Fibroblast of lung (primary cell): ENCODE measurements at regions not wholly inside any gene's neighbourhood (a gene's known extent, or its start where the extent isn't known, plus 50 kb on each side); places are given as distances from the start of the nearest gene placed in this dataset.

Experiments used
- DNase-seq, 2 donors: peaks; one replicate each; pipeline versions ENCODE4 v3.0.0 to v3.0.0-alpha.2; 2010; ENCODE audit warnings: low read depth in 2 of 2
- H2AFZ ChIP-seq: 2 replicates; pipeline ENCODE4 v1.5.1; 2012; ENCODE audit warnings: low read length, control low read depth, inconsistent platforms
- H3K27ac ChIP-seq: 2 replicates; pipeline ENCODE4 v1.5.1; 2011; ENCODE audit warnings: low read length, control low read depth; ENCODE audit not compliant: insufficient read depth
- H3K27me3 ChIP-seq: 2 replicates; pipeline ENCODE4 v1.5.1; 2011; ENCODE audit warnings: mild to moderate bottlenecking, low read length; ENCODE audit not compliant: control insufficient read depth, insufficient read depth
- H3K36me3 ChIP-seq: 2 replicates; pipeline ENCODE4 v1.5.1; 2011; ENCODE audit warnings: low read length; ENCODE audit not compliant: control insufficient read depth, insufficient read depth
- H3K4me1 ChIP-seq: 2 replicates; pipeline ENCODE4 v1.5.1; 2011; ENCODE audit warnings: low read length; ENCODE audit not compliant: control insufficient read depth, insufficient read depth; ENCODE audit errors: extremely low read depth
- H3K4me2 ChIP-seq: 2 replicates; pipeline ENCODE4 v1.5.1; 2011; ENCODE audit warnings: low read length, control low read depth; ENCODE audit not compliant: insufficient read depth; ENCODE audit errors: extremely low read depth
- H3K4me3 ChIP-seq, 4 experiments: fragments of 200-600 bp in 1 of 4; sonication (generic) in 1 of 4; replicated peaks in 1 of 4; 2 replicates each; pipeline ENCODE4 v1.5.1; 2011 to 2016; ENCODE audit warnings: low read length in 4 of 4, low read depth in 3 of 4, mild to moderate bottlenecking in 3 of 4, control low read depth in 2 of 4, inconsistent platforms in 1 of 4, mixed read lengths in 1 of 4; ENCODE audit not compliant: insufficient read depth in 1 of 4; ENCODE audit errors: control extremely low read depth in 1 of 4
- H3K79me2 ChIP-seq: 2 replicates; pipeline ENCODE4 v1.5.1; 2012; ENCODE audit warnings: mild to moderate bottlenecking, low read length, inconsistent platforms; ENCODE audit not compliant: control insufficient read depth, insufficient read depth
- H3K9ac ChIP-seq: 2 replicates; pipeline ENCODE4 v1.5.1; 2011; ENCODE audit warnings: mild to moderate bottlenecking, low read length, control low read depth; ENCODE audit not compliant: insufficient read depth
- H3K9me3 ChIP-seq: 2 replicates; pipeline ENCODE4 v1.5.1; 2012; ENCODE audit warnings: low read depth, low read length; ENCODE audit not compliant: control insufficient read depth, insufficient read depth
- H4K20me1 ChIP-seq: 2 replicates; pipeline ENCODE4 v1.5.1; 2011; ENCODE audit warnings: low read length; ENCODE audit not compliant: control insufficient read depth, insufficient read depth; ENCODE audit errors: extremely low read depth
- EZH2 ChIP-seq: IDR thresholded peaks from 2 replicates; pipeline ENCODE4 v1.5.1; 2012; ENCODE audit warnings: low read length, control low read depth, mild to moderate bottlenecking; ENCODE audit errors: missing control alignments
- TF ChIP-seq, protein P1 (sequence below), 2 donors: IDR thresholded peaks in 1 of 2; conservative IDR thresholded peaks in 1 of 2; 1 replicate in 1 of 2; 2 replicates in 1 of 2; pipeline ENCODE4 v1.5.1; 2011 to 2012; ENCODE audit warnings: low read length in 2 of 2, control low read depth in 1 of 2, inconsistent platforms in 1 of 2, low read depth in 1 of 2, mild to moderate bottlenecking in 1 of 2

GRCh38 chr10:63780101-63780500 lies 258.9 kb downstream of the REEP3 start:
- H3K4me1 ChIP-seq, result no peaks in the 10 kb centered on the region
- H3K79me2 ChIP-seq, result no peaks in the 10 kb centered on the region
- no peak overlapping the region for H2AFZ ChIP-seq
- H3K36me3 ChIP-seq, result no peaks in the 10 kb centered on the region
- H4K20me1 ChIP-seq, result no peaks in the 10 kb centered on the region
- no peak overlapping the region for H3K9ac ChIP-seq
- H3K4me2 ChIP-seq, result no peak overlapping the region
- no peak for TF ChIP-seq EZH2
- TF ChIP-seq, protein P1, sequence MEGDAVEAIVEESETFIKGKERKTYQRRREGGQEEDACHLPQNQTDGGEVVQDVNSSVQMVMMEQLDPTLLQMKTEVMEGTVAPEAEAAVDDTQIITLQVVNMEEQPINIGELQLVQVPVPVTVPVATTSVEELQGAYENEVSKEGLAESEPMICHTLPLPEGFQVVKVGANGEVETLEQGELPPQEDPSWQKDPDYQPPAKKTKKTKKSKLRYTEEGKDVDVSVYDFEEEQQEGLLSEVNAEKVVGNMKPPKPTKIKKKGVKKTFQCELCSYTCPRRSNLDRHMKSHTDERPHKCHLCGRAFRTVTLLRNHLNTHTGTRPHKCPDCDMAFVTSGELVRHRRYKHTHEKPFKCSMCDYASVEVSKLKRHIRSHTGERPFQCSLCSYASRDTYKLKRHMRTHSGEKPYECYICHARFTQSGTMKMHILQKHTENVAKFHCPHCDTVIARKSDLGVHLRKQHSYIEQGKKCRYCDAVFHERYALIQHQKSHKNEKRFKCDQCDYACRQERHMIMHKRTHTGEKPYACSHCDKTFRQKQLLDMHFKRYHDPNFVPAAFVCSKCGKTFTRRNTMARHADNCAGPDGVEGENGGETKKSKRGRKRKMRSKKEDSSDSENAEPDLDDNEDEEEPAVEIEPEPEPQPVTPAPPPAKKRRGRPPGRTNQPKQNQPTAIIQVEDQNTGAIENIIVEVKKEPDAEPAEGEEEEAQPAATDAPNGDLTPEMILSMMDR (conservative IDR thresholded peaks at IDR 0.05 in 1 of 2, IDR thresholded peaks at IDR 0.05 in 1 of 2; ENCODE audit: low read depth in 1 of 2, low read length in 2 of 2), result no peak
- H3K27me3 ChIP-seq, result peaks cover 3% of the 10 kb centered on the region
- H3K27ac ChIP-seq, result no peak overlapping the region
- H3K9me3 ChIP-seq, result no peaks in the 10 kb centered on the region
- H3K4me3 ChIP-seq, result no peak overlapping the region
- no peak for DNase-seq

- no peaks in the 10 kb centered on the region for H3K9me3 ChIP-seq
- H2AFZ ChIP-seq, result no peak overlapping the region
- no peak for DNase-seq
- no peak overlapping the region for H3K4me2 ChIP-seq
- H4K20me1 ChIP-seq, result no peaks in the 10 kb centered on the region
- H3K27ac ChIP-seq, result no peak overlapping the region
- TF ChIP-seq, protein P1 (conservative IDR thresholded peaks at IDR 0.05 in 1 of 2, IDR thresholded peaks at IDR 0.05 in 1 of 2; ENCODE audit: low read depth in 1 of 2, low read length in 2 of 2), result no peak
- no peak for TF ChIP-seq EZH2
- H3K27me3 ChIP-seq, result peaks cover 3% of the 10 kb centered on the region
- H3K36me3 ChIP-seq, result no peaks in the 10 kb centered on the region
- H3K4me1 ChIP-seq, result no peaks in the 10 kb centered on the region
- H3K79me2 ChIP-seq, result no peaks in the 10 kb centered on the region
- H3K9ac ChIP-seq, result no peak overlapping the region
- no peak overlapping the region for H3K4me3 ChIP-seq
Measured at GRCh38 chr10:63781226-63781625, 260.0 kb downstream of the REEP3 start.

DNA sequence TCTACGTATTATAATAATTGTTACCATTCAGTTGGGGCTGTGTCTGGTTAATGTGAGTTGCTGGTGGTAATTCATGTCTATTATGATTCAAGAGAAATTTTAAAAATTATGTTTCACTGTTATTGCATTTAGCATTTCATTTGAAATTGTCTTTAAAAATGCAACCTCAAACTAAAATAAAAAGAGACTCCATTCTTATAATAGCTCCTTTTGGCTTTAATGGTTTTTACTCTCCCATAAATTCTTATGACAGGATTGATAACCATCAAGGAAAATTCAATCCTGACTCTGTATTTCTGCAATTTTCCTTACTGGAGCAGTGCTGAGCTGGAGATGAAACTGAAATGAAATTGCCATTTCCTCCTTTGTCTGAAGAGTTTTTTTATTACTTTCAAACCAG lies 262.7 kb downstream of the REEP3 start:
- Histone ChIP-seq H3K4me3 (no peak overlapping the region), H3K36me3 (no peaks in the 10 kb centered on the region), H3K27ac (no peak overlapping the region), H3K79me2 (no peaks in the 10 kb centered on the region), H3K9me3 (no peaks in the 10 kb centered on the region), H4K20me1 (no peaks in the 10 kb centered on the region), H2AFZ (no peak overlapping the region), H3K9ac (no peak overlapping the region), H3K4me1 (no peaks in the 10 kb centered on the region), H3K27me3 (no peaks in the 10 kb centered on the region), H3K4me2 (no peak overlapping the region)
- no peak for DNase-seq
- TF ChIP-seq, protein P1 (conservative IDR thresholded peaks at IDR 0.05 in 1 of 2, IDR thresholded peaks at IDR 0.05 in 1 of 2; ENCODE audit: low read depth in 1 of 2, low read length in 2 of 2), result no peak
- TF ChIP-seq EZH2, result no peak
